SK-N-SH treated with all-trans-retinoic acid at 6 μM for 48 hours (cell line): ENCODE measurements at regions not wholly inside any gene's neighbourhood (a gene's known extent, or its start where the extent isn't known, plus 50 kb on each side); places are given as distances from the start of the nearest gene placed in this dataset.

Experiments used
- OSR1 ChIP-seq: fragments of 250-450 bp; sonication (Bioruptor Pico); IDR thresholded peaks from 2 replicates; pipeline ENCODE4 v1.8.0; 2022; ENCODE audit warnings: moderate library complexity, mild to moderate bottlenecking, inconsistent platforms
- TCF4 ChIP-seq: fragments of 250-450 bp; sonication (Bioruptor Pico); IDR thresholded peaks from 2 replicates; pipeline ENCODE4 v1.8.0; 2021; ENCODE audit warnings: mild to moderate bottlenecking, moderate library complexity, borderline replicate concordance
- TF ChIP-seq, protein P1 (sequence below): fragments of 250-450 bp; sonication (Bioruptor Pico); IDR thresholded peaks from 2 replicates; pipeline ENCODE4 v1.5.1; 2021; ENCODE audit warnings: mild to moderate bottlenecking, moderate library complexity

DNA sequence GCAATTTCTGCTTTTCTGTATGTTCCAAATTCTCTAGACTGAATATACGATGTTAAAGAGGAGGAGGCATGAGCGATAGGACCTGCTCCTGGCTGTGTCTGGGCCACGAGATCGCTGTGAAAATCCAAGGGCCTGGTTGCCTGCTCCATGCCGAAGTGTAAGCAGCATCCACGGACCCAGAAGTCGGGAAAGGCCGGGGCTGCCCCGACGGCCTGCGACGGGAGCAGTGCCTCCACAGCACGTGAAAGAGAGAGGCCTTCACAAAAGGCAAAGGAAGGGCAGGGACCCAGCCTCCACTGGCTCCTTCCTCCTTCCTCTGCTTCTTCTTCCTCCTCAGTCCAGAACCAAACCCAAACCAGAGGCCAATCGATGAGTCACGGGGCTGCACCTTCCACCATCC is 122.9 kb upstream of the MGMT start:
- no peak for TF ChIP-seq TCF4 (CRISPR knock-in tag)
- no peak for TF ChIP-seq OSR1 (CRISPR knock-in tag)
- TF ChIP-seq, protein P1, sequence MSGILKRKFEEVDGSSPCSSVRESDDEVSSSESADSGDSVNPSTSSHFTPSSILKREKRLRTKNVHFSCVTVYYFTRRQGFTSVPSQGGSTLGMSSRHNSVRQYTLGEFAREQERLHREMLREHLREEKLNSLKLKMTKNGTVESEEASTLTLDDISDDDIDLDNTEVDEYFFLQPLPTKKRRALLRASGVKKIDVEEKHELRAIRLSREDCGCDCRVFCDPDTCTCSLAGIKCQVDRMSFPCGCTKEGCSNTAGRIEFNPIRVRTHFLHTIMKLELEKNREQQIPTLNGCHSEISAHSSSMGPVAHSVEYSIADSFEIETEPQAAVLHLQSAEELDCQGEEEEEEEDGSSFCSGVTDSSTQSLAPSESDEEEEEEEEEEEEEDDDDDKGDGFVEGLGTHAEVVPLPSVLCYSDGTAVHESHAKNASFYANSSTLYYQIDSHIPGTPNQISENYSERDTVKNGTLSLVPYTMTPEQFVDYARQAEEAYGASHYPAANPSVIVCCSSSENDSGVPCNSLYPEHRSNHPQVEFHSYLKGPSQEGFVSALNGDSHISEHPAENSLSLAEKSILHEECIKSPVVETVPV (CRISPR knock-in tag) = no peak
